Liver (tissue), 3 donors: ENCODE measurements at regions not wholly inside any gene's neighbourhood (a gene's known extent, or its start where the extent isn't known, plus 50 kb on each side); places are given as distances from the start of the nearest gene placed in this dataset.

Source experiments
- GABPA ChIP-seq, 2 donors: IDR thresholded peaks in 1 of 2; conservative IDR thresholded peaks in 1 of 2; 2 replicates each; pipeline ENCODE4 v1.6.1; 2016; ENCODE audit warnings: antibody characterized with exemption in 2 of 2, mild to moderate bottlenecking in 1 of 2, moderate library complexity in 1 of 2
- RAD21 ChIP-seq, 2 donors: IDR thresholded peaks; 2 replicates each; pipeline ENCODE4 v1.6.1; 2016; ENCODE audit warnings: antibody characterized with exemption in 2 of 2, mild to moderate bottlenecking in 2 of 2
- RXRA ChIP-seq, 2 donors: IDR thresholded peaks; 2 replicates each; pipeline ENCODE4 v1.6.1; 2017 to 2018; ENCODE audit warnings: antibody characterized with exemption in 2 of 2, mild to moderate bottlenecking in 1 of 2
- TAF1 ChIP-seq: conservative IDR thresholded peaks from 2 replicates; pipeline ENCODE4 v1.6.1; 2016; ENCODE audit warnings: antibody characterized with exemption, mild to moderate bottlenecking
- TF ChIP-seq, protein P1 (sequence below): fragments of 150-350 bp; IDR thresholded peaks from 2 replicates; pipeline ENCODE4 v1.5.1; 2017; ENCODE audit warnings: improper control_type of control experiment, low read depth, low read length; ENCODE audit not compliant: missing input control
- TF ChIP-seq, protein P2 (sequence below): IDR thresholded peaks from 2 replicates; pipeline ENCODE4 v1.6.1; 2016; ENCODE audit warnings: antibody characterized with exemption, mild to moderate bottlenecking
- TF ChIP-seq, protein P3 (sequence below): IDR thresholded peaks from 2 replicates; pipeline ENCODE4 v1.6.1; 2016; ENCODE audit warnings: antibody characterized with exemption
- donor health status: healthy.
- donor health status: healthy.

GRCh38 chr5:147985608-147986007, 78.2 kb upstream of the SPINK5 start:
- TF ChIP-seq, protein P1, sequence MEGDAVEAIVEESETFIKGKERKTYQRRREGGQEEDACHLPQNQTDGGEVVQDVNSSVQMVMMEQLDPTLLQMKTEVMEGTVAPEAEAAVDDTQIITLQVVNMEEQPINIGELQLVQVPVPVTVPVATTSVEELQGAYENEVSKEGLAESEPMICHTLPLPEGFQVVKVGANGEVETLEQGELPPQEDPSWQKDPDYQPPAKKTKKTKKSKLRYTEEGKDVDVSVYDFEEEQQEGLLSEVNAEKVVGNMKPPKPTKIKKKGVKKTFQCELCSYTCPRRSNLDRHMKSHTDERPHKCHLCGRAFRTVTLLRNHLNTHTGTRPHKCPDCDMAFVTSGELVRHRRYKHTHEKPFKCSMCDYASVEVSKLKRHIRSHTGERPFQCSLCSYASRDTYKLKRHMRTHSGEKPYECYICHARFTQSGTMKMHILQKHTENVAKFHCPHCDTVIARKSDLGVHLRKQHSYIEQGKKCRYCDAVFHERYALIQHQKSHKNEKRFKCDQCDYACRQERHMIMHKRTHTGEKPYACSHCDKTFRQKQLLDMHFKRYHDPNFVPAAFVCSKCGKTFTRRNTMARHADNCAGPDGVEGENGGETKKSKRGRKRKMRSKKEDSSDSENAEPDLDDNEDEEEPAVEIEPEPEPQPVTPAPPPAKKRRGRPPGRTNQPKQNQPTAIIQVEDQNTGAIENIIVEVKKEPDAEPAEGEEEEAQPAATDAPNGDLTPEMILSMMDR = no peak
- no peak for TF ChIP-seq GABPA (IDR thresholded peaks at IDR 0.05 in 1 of 2, conservative IDR thresholded peaks at IDR 0.05 in 1 of 2)
- TF ChIP-seq, protein P2, sequence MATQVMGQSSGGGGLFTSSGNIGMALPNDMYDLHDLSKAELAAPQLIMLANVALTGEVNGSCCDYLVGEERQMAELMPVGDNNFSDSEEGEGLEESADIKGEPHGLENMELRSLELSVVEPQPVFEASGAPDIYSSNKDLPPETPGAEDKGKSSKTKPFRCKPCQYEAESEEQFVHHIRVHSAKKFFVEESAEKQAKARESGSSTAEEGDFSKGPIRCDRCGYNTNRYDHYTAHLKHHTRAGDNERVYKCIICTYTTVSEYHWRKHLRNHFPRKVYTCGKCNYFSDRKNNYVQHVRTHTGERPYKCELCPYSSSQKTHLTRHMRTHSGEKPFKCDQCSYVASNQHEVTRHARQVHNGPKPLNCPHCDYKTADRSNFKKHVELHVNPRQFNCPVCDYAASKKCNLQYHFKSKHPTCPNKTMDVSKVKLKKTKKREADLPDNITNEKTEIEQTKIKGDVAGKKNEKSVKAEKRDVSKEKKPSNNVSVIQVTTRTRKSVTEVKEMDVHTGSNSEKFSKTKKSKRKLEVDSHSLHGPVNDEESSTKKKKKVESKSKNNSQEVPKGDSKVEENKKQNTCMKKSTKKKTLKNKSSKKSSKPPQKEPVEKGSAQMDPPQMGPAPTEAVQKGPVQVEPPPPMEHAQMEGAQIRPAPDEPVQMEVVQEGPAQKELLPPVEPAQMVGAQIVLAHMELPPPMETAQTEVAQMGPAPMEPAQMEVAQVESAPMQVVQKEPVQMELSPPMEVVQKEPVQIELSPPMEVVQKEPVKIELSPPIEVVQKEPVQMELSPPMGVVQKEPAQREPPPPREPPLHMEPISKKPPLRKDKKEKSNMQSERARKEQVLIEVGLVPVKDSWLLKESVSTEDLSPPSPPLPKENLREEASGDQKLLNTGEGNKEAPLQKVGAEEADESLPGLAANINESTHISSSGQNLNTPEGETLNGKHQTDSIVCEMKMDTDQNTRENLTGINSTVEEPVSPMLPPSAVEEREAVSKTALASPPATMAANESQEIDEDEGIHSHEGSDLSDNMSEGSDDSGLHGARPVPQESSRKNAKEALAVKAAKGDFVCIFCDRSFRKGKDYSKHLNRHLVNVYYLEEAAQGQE = no peak
- TF ChIP-seq, protein P3, sequence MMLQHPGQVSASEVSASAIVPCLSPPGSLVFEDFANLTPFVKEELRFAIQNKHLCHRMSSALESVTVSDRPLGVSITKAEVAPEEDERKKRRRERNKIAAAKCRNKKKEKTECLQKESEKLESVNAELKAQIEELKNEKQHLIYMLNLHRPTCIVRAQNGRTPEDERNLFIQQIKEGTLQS = no peak
- TF ChIP-seq TAF1 = no peak
- no peak for TF ChIP-seq RXRA (IDR thresholded peaks at IDR 0.05)
- TF ChIP-seq RAD21 (IDR thresholded peaks at IDR 0.05) = no peak
